Karpas-422 (cell line): ENCODE measurements at regions not wholly inside any gene's neighbourhood (a gene's known extent, or its start where the extent isn't known, plus 50 kb on each side); places are given as distances from the start of the nearest gene placed in this dataset.

Experiments
- DNase-seq: peaks from one replicate; pipeline ENCODE4 v3.0.0-alpha.2; 2015
- H2AFZ ChIP-seq: fragments of 200-600 bp; sonication (generic); 2 replicates; pipeline ENCODE4 v1.6.1; 2014; ENCODE audit warnings: antibody characterized with exemption, low read length, mixed read lengths
- H3K27ac ChIP-seq: fragments of 200-600 bp; sonication (generic); 2 replicates; pipeline ENCODE4 v1.5.1; 2014; ENCODE audit warnings: mild to moderate bottlenecking, low read length, moderate library complexity
- H3K27me3 ChIP-seq: fragments of 200-600 bp; sonication (generic); 2 replicates; pipeline ENCODE4 v1.6.1; 2014; ENCODE audit warnings: low read length, mixed read lengths
- H3K36me3 ChIP-seq: fragments of 200-600 bp; sonication (generic); 2 replicates; pipeline ENCODE4 v1.6.1; 2014; ENCODE audit warnings: low read length, mixed read lengths; ENCODE audit not compliant: insufficient read depth
- H3K4me1 ChIP-seq: fragments of 200-600 bp; sonication (generic); 2 replicates; pipeline ENCODE4 v1.6.1; 2014; ENCODE audit warnings: mild to moderate bottlenecking, low read length, mixed read lengths
- H3K4me2 ChIP-seq: fragments of 200-600 bp; sonication (generic); 2 replicates; pipeline ENCODE4 v1.6.1; 2014; ENCODE audit warnings: low read length, low read depth, mild to moderate bottlenecking; ENCODE audit not compliant: poor library complexity, severe bottlenecking
- H3K4me3 ChIP-seq: fragments of 200-600 bp; sonication (generic); 2 replicates; pipeline ENCODE4 v1.5.1; 2014; ENCODE audit warnings: mild to moderate bottlenecking, antibody characterized with exemption, low read length, mixed read lengths
- H3K79me2 ChIP-seq: fragments of 200-600 bp; sonication (generic); 2 replicates; pipeline ENCODE4 v1.6.1; 2014; ENCODE audit warnings: mild to moderate bottlenecking, low read length, mixed read lengths
- H3K9ac ChIP-seq: fragments of 200-600 bp; sonication (generic); 2 replicates; pipeline ENCODE4 v1.6.0; 2014; ENCODE audit warnings: low read length
- H3K9me2 ChIP-seq: fragments of 200-600 bp; sonication (generic), shearing (Covaris generic); replicated peaks from 2 replicates; pipeline ENCODE4 v1.6.0; 2014; ENCODE audit warnings: mild to moderate bottlenecking, low read length, moderate library complexity; ENCODE audit not compliant: insufficient read depth
- H3K9me3 ChIP-seq: fragments of 300-700, 200-600 bp; sonication (generic); 2 replicates; pipeline ENCODE4 v1.6.1; 2014; ENCODE audit warnings: low read length, mixed read lengths
- H4K20me1 ChIP-seq: fragments of 200-600 bp; sonication (generic); 2 replicates; pipeline ENCODE4 v1.6.1; 2014; ENCODE audit warnings: mild to moderate bottlenecking, antibody characterized with exemption, low read length, low read depth; ENCODE audit not compliant: insufficient read depth

GRCh38 chr17:49907279-49907678 lies 59.4 kb upstream of the TAC4 start:
- Histone ChIP-seq H3K4me3 (no peak overlapping the region), H4K20me1 (no peaks in the 10 kb centered on the region), H3K9me3 (no peaks in the 10 kb centered on the region), H3K9ac (no peak overlapping the region), H3K27ac (no peak overlapping the region), H2AFZ (no peak overlapping the region), H3K36me3 (no peaks in the 10 kb centered on the region), H3K4me2 (no peak overlapping the region), H3K79me2 (no peaks in the 10 kb centered on the region), H3K27me3 (no peaks in the 10 kb centered on the region), H3K4me1 (no peaks in the 10 kb centered on the region), H3K9me2 (no peaks in the 10 kb centered on the region)
- no peak for DNase-seq

- no peak overlapping the region for H2AFZ ChIP-seq
- H3K4me2 ChIP-seq = no peak overlapping the region
- H3K4me3 ChIP-seq = no peak overlapping the region
- H3K27me3 ChIP-seq = no peaks in the 10 kb centered on the region
- no peaks in the 10 kb centered on the region for H3K4me1 ChIP-seq
- H3K79me2 ChIP-seq = no peaks in the 10 kb centered on the region
- H3K9me2 ChIP-seq = no peaks in the 10 kb centered on the region
- H3K36me3 ChIP-seq = no peaks in the 10 kb centered on the region
- no peak overlapping the region for H3K27ac ChIP-seq
- H3K9me3 ChIP-seq = no peaks in the 10 kb centered on the region
- H4K20me1 ChIP-seq = no peaks in the 10 kb centered on the region
- no peak overlapping the region for H3K9ac ChIP-seq
- DNase-seq = no peak
These were observed 59.9 kb upstream of the DLX4 start for GRCh38 chr17:49908782-49909714.

GRCh38 chr17:49910094-49910857 lies 58.7 kb upstream of the DLX4 start:
- Histone ChIP-seq H4K20me1 (no peaks in the 10 kb centered on the region), H3K36me3 (no peaks in the 10 kb centered on the region), H3K27ac (no peak overlapping the region), H3K27me3 (no peaks in the 10 kb centered on the region), H3K79me2 (no peaks in the 10 kb centered on the region), H3K4me3 (no peak overlapping the region), H3K9ac (no peak overlapping the region), H2AFZ (no peak overlapping the region), H3K4me2 (no peak overlapping the region), H3K9me3 (no peaks in the 10 kb centered on the region), H3K9me2 (no peaks in the 10 kb centered on the region), H3K4me1 (no peaks in the 10 kb centered on the region)
- no peak for DNase-seq

- no peak overlapping the region for H3K9ac ChIP-seq
- no peak overlapping the region for H2AFZ ChIP-seq
- no peak overlapping the region for H3K4me3 ChIP-seq
- no peaks in the 10 kb centered on the region for H3K4me1 ChIP-seq
- no peaks in the 10 kb centered on the region for H4K20me1 ChIP-seq
- no peaks in the 10 kb centered on the region for H3K9me3 ChIP-seq
- H3K9me2 ChIP-seq = no peaks in the 10 kb centered on the region
- H3K4me2 ChIP-seq = no peak overlapping the region
- no peak overlapping the region for H3K27ac ChIP-seq
- no peaks in the 10 kb centered on the region for H3K36me3 ChIP-seq
- H3K79me2 ChIP-seq = no peaks in the 10 kb centered on the region
- no peaks in the 10 kb centered on the region for H3K27me3 ChIP-seq
- no peak for DNase-seq
These were observed 58.2 kb upstream of the DLX4 start for GRCh38 chr17:49910858-49911204.

GRCh38 chr17:49911719-49912118 lies 57.3 kb upstream of the DLX4 start:
- no peak overlapping the region for H3K9ac ChIP-seq
- no peak for DNase-seq
- no peak overlapping the region for H3K27ac ChIP-seq
- H2AFZ ChIP-seq = no peak overlapping the region
- H3K27me3 ChIP-seq = no peaks in the 10 kb centered on the region
- no peak overlapping the region for H3K4me3 ChIP-seq
- H3K79me2 ChIP-seq = no peaks in the 10 kb centered on the region
- no peaks in the 10 kb centered on the region for H4K20me1 ChIP-seq
- H3K4me1 ChIP-seq = no peaks in the 10 kb centered on the region
- H3K9me2 ChIP-seq = no peaks in the 10 kb centered on the region
- H3K36me3 ChIP-seq = no peaks in the 10 kb centered on the region
- no peak overlapping the region for H3K4me2 ChIP-seq
- no peaks in the 10 kb centered on the region for H3K9me3 ChIP-seq

GRCh38 chr17:49913226-49914095 lies 55.5 kb upstream of the DLX4 start:
- Histone ChIP-seq H3K79me2 (no peaks in the 10 kb centered on the region), H3K9me3 (no peaks in the 10 kb centered on the region), H3K4me3 (no peak overlapping the region), H3K4me2 (no peak overlapping the region), H3K4me1 (no peaks in the 10 kb centered on the region), H2AFZ (no peak overlapping the region), H3K27ac (no peak overlapping the region), H3K27me3 (no peaks in the 10 kb centered on the region), H3K9me2 (no peaks in the 10 kb centered on the region), H4K20me1 (no peaks in the 10 kb centered on the region), H3K36me3 (no peaks in the 10 kb centered on the region), H3K9ac (no peak overlapping the region)
- no peak for DNase-seq

GRCh38 chr17:49914096-49914490 lies 54.9 kb upstream of the DLX4 start:
- H4K20me1 ChIP-seq = no peaks in the 10 kb centered on the region
- H3K9me3 ChIP-seq = no peaks in the 10 kb centered on the region
- H3K4me3 ChIP-seq = no peak overlapping the region
- no peaks in the 10 kb centered on the region for H3K4me1 ChIP-seq
- H3K27ac ChIP-seq = no peak overlapping the region
- no peaks in the 10 kb centered on the region for H3K27me3 ChIP-seq
- H3K4me2 ChIP-seq = no peak overlapping the region
- H2AFZ ChIP-seq = no peak overlapping the region
- H3K36me3 ChIP-seq = no peaks in the 10 kb centered on the region
- H3K9me2 ChIP-seq = no peaks in the 10 kb centered on the region
- H3K9ac ChIP-seq = no peak overlapping the region
- DNase-seq = no peak
- no peaks in the 10 kb centered on the region for H3K79me2 ChIP-seq

GRCh38 chr17:49914664-49915063 lies 54.3 kb upstream of the DLX4 start:
- DNase-seq = no peak

More at GRCh38 chr17:49914664-49915063, 54.3 kb upstream of the DLX4 start:
- Histone ChIP-seq H3K4me1 (no peaks in the 10 kb centered on the region), H3K36me3 (no peaks in the 10 kb centered on the region), H3K27me3 (no peaks in the 10 kb centered on the region), H4K20me1 (no peaks in the 10 kb centered on the region), H3K9ac (no peak overlapping the region), H3K9me2 (no peaks in the 10 kb centered on the region), H3K79me2 (no peaks in the 10 kb centered on the region), H3K4me3 (no peak overlapping the region), H3K9me3 (no peaks in the 10 kb centered on the region), H3K4me2 (no peak overlapping the region), H3K27ac (no peak overlapping the region), H2AFZ (no peak overlapping the region)
